Esophagus squamous epithelium (tissue), 5 donors: ENCODE measurements at regions not wholly inside any gene's neighbourhood (a gene's known extent, or its start where the extent isn't known, plus 50 kb on each side); places are given as distances from the start of the nearest gene placed in this dataset.
A peak's percentile ranks its signal among the peaks of the same experiment; 100 is the strongest.

Experiments
- DNase-seq: peaks from one replicate; lab custom pipeline; 2025; lab: John Stamatoyannopoulos, UW
- H3K27ac ChIP-seq, 4 donors: fragments of 200-600 bp; sonication (generic); one replicate each; pipeline ENCODE4 v1.5.1; 2016 to 2019; ENCODE audit warnings: mild to moderate bottlenecking in 1 of 4
- H3K27me3 ChIP-seq, 4 donors: fragments of 200-600 bp; sonication (generic); 1 replicate in 3 of 4; 2 replicates in 1 of 4; pipeline versions ENCODE4 v1.5.1 to v1.6.0; 2017 to 2021; ENCODE audit warnings: antibody characterized with exemption in 1 of 4
- H3K36me3 ChIP-seq, 3 donors: fragments of 200-600 bp; sonication (generic); one replicate each; pipeline ENCODE4 v1.5.1; 2016 to 2019
- H3K4me1 ChIP-seq, 3 donors: fragments of 200-600 bp; sonication (generic); one replicate each; pipeline ENCODE4 v1.5.1; 2017 to 2019
- H3K4me3 ChIP-seq, 4 donors: fragments of 200-600 bp; sonication (generic); 1 replicate in 3 of 4; 2 replicates in 1 of 4; pipeline ENCODE4 v1.5.1; 2016 to 2019; ENCODE audit warnings: mild to moderate bottlenecking in 2 of 4, moderate library complexity in 1 of 4
- H3K9me3 ChIP-seq, 3 donors: fragments of 200-600 bp; sonication (generic); one replicate each; pipeline ENCODE4 v1.5.1; 2016 to 2019
- CTCF ChIP-seq, 6 experiments: fragments of 450-650 bp in 4 of 6; fragments of 200-600 bp in 2 of 6; sonication (generic) in 2 of 6; IDR thresholded peaks; one replicate each; pipeline ENCODE4 v1.5.1; 2016 to 2019; ENCODE audit warnings: antibody characterized with exemption in 6 of 6, mild to moderate bottlenecking in 4 of 6, moderate library complexity in 4 of 6
- POLR2A ChIP-seq, 4 donors: fragments of 450-650 bp; IDR thresholded peaks; one replicate each; pipeline ENCODE4 v1.6.1; 2017; ENCODE audit warnings: antibody characterized with exemption in 4 of 4, mild to moderate bottlenecking in 4 of 4, moderate library complexity in 3 of 4
- WGBS, 2 donors: methylation state at CpG; one replicate each; pipeline ENCODE4 v1.1.5; 2018; 5-methylcytosine and 5-hydroxymethylcytosine counted together
- intact Hi-C: fragments of 100-400 bp; cut with DNase I; formaldehyde crosslinking; loops from one replicate; pipeline ENCODE4 v1.15.0; 2022
- donor health status: DM: yes; HTN: yes; CAD: no.

GRCh38 chr3:64985072-64985471 is 297.3 kb upstream of the ADAMTS9 start:
- intact Hi-C loops = no loop called here
- WGBS, 2 donors = 75 to 92% methylated on average over 2 of the region's 2 CpGs
- Histone ChIP-seq H3K27me3 (no peaks in the 10 kb centered on the region), H3K4me1 (no peaks in the 10 kb centered on the region), H3K36me3 (no peaks in the 10 kb centered on the region), H3K4me3 (no peak overlapping the region), H3K9me3 (no peaks in the 10 kb centered on the region), H3K27ac (no peak overlapping the region)
- DNase-seq = no peak
- TF ChIP-seq CTCF (IDR thresholded peaks at IDR 0.05) = no peak
- no peak for TF ChIP-seq POLR2A (IDR thresholded peaks at IDR 0.05)

- WGBS, 2 donors = 77 to 81% methylated on average over 6 of the region's 6 CpGs
- H3K4me1 ChIP-seq = no peaks in the 10 kb centered on the region
- no peaks in the 10 kb centered on the region for H3K27me3 ChIP-seq
- TF ChIP-seq POLR2A (IDR thresholded peaks at IDR 0.05) (no peak), CTCF (IDR thresholded peaks at IDR 0.05) (no peak)
- DNase-seq = no peak
- no peaks in the 10 kb centered on the region for H3K36me3 ChIP-seq
- no peak overlapping the region for H3K4me3 ChIP-seq
- H3K9me3 ChIP-seq = no peaks in the 10 kb centered on the region
- H3K27ac ChIP-seq = no peak overlapping the region
- intact Hi-C loops = no loop called here
These were observed 296.0 kb upstream of the ADAMTS9 start for GRCh38 chr3:64983583-64984359.

DNA sequence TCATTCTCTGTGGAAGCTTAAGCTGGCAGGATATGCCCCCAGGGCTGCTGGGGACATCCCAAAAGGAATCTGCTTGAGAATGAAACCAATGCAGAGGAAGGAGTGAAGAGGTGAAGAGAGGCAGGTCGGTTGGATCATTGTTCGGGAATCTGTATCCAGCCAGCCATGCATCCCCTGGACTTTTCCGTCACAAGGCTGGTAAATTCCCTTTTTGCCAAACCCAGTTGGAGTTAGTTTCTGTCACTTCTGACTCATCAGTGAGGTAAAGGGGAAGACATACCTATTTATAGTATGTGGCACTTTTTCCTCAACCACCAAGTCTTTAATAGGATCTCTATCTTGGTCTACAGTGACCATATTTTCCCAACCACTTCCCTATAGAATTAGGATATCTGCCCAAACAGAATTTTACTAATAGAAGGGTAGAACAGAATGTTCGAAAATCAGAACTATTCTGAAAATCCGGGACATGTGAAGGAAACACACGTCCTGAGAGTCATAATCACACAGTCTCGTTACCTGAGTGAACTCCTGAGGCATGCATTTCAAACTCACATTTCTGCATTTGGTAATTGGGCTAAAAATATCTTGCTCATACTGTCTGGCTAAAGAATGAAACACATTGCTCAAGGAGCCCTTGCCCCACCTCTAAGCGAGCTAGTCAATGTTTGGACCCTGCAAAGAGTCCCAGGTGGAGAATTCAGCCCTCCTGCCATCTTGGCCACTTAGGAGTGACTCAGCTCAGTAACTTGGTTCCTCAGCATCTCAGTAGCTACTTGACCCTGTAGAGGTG is 289.7 kb upstream of the ADAMTS9 start:
- no peak for TF ChIP-seq CTCF (IDR thresholded peaks at IDR 0.05)
- no peak for TF ChIP-seq POLR2A (IDR thresholded peaks at IDR 0.05)
- H3K4me3 ChIP-seq = no peak overlapping the region
- peak overlapping the region in 1 of 4 donors; percentile 22 for H3K27ac ChIP-seq
- no peaks in the 10 kb centered on the region for H3K9me3 ChIP-seq
- H3K27me3 ChIP-seq = no peaks in the 10 kb centered on the region
- H3K36me3 ChIP-seq = no peaks in the 10 kb centered on the region
- no peak for DNase-seq
- 45 to 63% methylated on average over 7 to 8 of the region's 8 CpGs for WGBS, 2 donors
- intact Hi-C loops = no loop called here
- peaks cover 0 to 7% (median 0%) of the 10 kb centered on the region in 3 donors for H3K4me1 ChIP-seq

DNA sequence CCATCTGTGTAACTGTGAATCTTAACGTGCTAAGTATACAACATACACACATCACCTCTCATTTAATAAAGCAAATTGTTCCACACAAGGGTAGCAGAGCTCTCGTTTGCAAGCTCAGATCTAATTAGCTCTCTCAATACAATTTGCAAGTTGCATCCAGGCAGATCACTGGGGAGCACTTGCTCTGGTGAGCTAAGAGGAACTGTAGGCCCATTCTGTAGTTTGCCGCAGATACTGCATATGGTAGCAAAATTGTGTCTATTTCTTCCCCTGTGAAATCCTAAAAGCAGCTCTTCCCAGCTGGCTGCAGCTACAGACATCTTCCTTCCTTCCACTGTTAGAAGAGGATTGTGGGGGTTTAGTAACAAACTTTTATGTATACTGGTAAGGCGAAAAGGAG is 288.7 kb upstream of the ADAMTS9 start:
- WGBS, 2 donors = 67 to 71% methylated on average over 4 of the region's 4 CpGs
- Histone ChIP-seq H3K4me3 (no peak overlapping the region), H3K27ac (no peak overlapping the region), H3K27me3 (no peaks in the 10 kb centered on the region), H3K4me1 (peaks cover 0 to 7% (median 0%) of the 10 kb centered on the region in 3 donors), H3K9me3 (no peaks in the 10 kb centered on the region), H3K36me3 (no peaks in the 10 kb centered on the region)
- no peak for DNase-seq
- intact Hi-C loops = no loop called here
- no peak for TF ChIP-seq CTCF (IDR thresholded peaks at IDR 0.05)
- TF ChIP-seq POLR2A (IDR thresholded peaks at IDR 0.05) = no peak

DNA sequence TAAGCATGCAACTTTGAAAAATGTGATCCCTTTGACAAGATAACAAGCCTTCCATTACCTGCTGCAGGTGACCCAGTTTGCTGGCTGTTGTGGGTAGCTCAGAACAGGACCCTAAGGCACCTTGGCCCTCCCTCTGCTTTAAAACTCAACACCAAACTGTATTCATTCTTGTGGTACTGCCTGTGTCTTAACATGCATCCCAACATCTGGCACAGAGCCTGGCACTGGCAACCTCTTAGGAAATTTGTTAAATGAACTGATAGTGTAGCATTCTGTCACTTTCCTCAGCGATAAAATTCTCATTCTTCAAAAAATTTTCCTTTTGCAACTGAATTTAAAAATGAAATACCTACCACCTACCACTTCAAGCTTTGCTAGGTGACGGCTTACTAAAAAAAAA is 287.3 kb upstream of the ADAMTS9 start:
- H3K27ac ChIP-seq = no peak overlapping the region
- H3K27me3 ChIP-seq = no peaks in the 10 kb centered on the region
- intact Hi-C loops = no loop called here
- no peak for DNase-seq
- H3K36me3 ChIP-seq = no peaks in the 10 kb centered on the region
- peaks cover 0 to 7% (median 0%) of the 10 kb centered on the region in 3 donors for H3K4me1 ChIP-seq
- no peaks in the 10 kb centered on the region for H3K9me3 ChIP-seq
- WGBS, 2 donors = 44 to 50% methylated on average over 2 of the region's 2 CpGs
- no peak overlapping the region for H3K4me3 ChIP-seq
- TF ChIP-seq CTCF (IDR thresholded peaks at IDR 0.05) (no peak), POLR2A (IDR thresholded peaks at IDR 0.05) (no peak)
